SW 1271 (cell line): ENCODE measurements at regions not wholly inside any gene's neighbourhood (a gene's known extent, or its start where the extent isn't known, plus 50 kb on each side); places are given as distances from the start of the nearest gene placed in this dataset.

Source experiments
- DNase-seq, 2 experiments: peaks; one replicate each; lab custom pipeline; 2025; lab: John Stamatoyannopoulos, UW

- DNase-seq, result no peak
Measured at GRCh38 chr14:65224799-65225198, 122.5 kb upstream of the MAX start.

GRCh38 chr14:65225299-65226159, 123.2 kb upstream of the MAX start:
- DNase-seq, result no peak

- no peak for DNase-seq
Measured at GRCh38 chr14:65226824-65227604, 124.7 kb upstream of the MAX start.

GRCh38 chr14:65228436-65228835, 126.1 kb upstream of the MAX start:
- DNase-seq, result no peak

- DNase-seq, result no peak
Measured at GRCh38 chr14:65228956-65229747, 126.8 kb upstream of the MAX start.

- DNase-seq, result no peak
Measured at GRCh38 chr14:65229748-65230728, 127.7 kb upstream of the MAX start.

- DNase-seq, result no peak
Measured at GRCh38 chr14:65231286-65231980, 129.1 kb upstream of the MAX start.

- DNase-seq, result no peak
Measured at GRCh38 chr14:65234752-65235361, 132.5 kb upstream of the MAX start.

- DNase-seq, result no peak
Measured at GRCh38 chr14:65237023-65237814, 134.9 kb upstream of the MAX start.

GRCh38 chr14:65237941-65238340, 135.6 kb upstream of the MAX start:
- DNase-seq, result no peak

GRCh38 chr14:65238456-65238855, 136.1 kb upstream of the MAX start:
- peak in 1 of 2 experiments; percentile 13 for DNase-seq

GRCh38 chr14:65239143-65239937, 137.0 kb upstream of the MAX start:
- DNase-seq, result no peak

- DNase-seq, result no peak
Measured at GRCh38 chr14:65239938-65240296, 137.6 kb upstream of the MAX start.

- DNase-seq, result no peak
Measured at GRCh38 chr14:65241125-65241752, 138.9 kb upstream of the MAX start.

- DNase-seq, result no peak
Measured at GRCh38 chr14:65242732-65243134, 140.4 kb upstream of the MAX start.

- DNase-seq, result no peak
Measured at GRCh38 chr14:65243766-65244442, 141.6 kb upstream of the MAX start.

- DNase-seq, result no peak
Measured at GRCh38 chr14:65249471-65250161, 147.3 kb upstream of the MAX start.
